SK-N-MC (cell line): ENCODE measurements at regions not wholly inside any gene's neighbourhood (a gene's known extent, or its start where the extent isn't known, plus 50 kb on each side); places are given as distances from the start of the nearest gene placed in this dataset.

Source experiments
- DNase-seq: peaks from one replicate; pipeline ENCODE4 v3.0.0-alpha.2; 2011; ENCODE audit warnings: low read depth, low spot score
- H3K27ac ChIP-seq: fragments of 200-600 bp; sonication (generic); 2 replicates; pipeline ENCODE4 v1.5.1; 2016; ENCODE audit warnings: mixed run types
- H3K36me3 ChIP-seq: fragments of 200-600 bp; sonication (generic); 2 replicates; pipeline ENCODE4 v1.6.1; 2017; ENCODE audit warnings: antibody characterized with exemption, low read length, mixed read lengths; ENCODE audit not compliant: insufficient read depth
- H3K4me3 ChIP-seq: fragments of 200-600 bp; sonication (generic); 2 replicates; pipeline ENCODE4 v1.5.1; 2016
- H3K9ac ChIP-seq: fragments of 200-600 bp; sonication (generic); 2 replicates; pipeline ENCODE4 v1.8.0; 2017; ENCODE audit warnings: mixed run types, mixed read lengths; ENCODE audit not compliant: insufficient read length
- H3K9me3 ChIP-seq: fragments of 200-600 bp; sonication (generic); 2 replicates; pipeline ENCODE4 v1.6.1; 2017; ENCODE audit warnings: low read depth, mild to moderate bottlenecking, antibody characterized with exemption, low read length, moderate library complexity, mixed read lengths
- EZH2 ChIP-seq: fragments of 200-600 bp; sonication (generic); IDR thresholded peaks from one replicate; pipeline ENCODE4 v1.6.1; 2017; ENCODE audit warnings: antibody characterized with exemption
- FOXP2 ChIP-seq: optimal IDR thresholded peaks from 2 replicates; pipeline ENCODE3; 2011; ENCODE audit warnings: mild to moderate bottlenecking, moderate library complexity; ENCODE audit not compliant: insufficient read depth; ENCODE audit errors: extremely low read length, control extremely low read depth
- POLR2AphosphoS5 ChIP-seq: IDR thresholded peaks from 2 replicates; pipeline ENCODE4 v1.6.1; 2012; ENCODE audit warnings: mild to moderate bottlenecking, low read depth, low read length, borderline replicate concordance

- TF ChIP-seq EZH2 (no peak), POLR2AphosphoS5 (no peak), FOXP2 (no peak)
- H3K9ac ChIP-seq = no peak overlapping the region
- no peak for DNase-seq
These were observed 486.4 kb upstream of the FAT1 start for GRCh38 chr4:187209921-187210613.

GRCh38 chr4:187212446-187213080 is 488.9 kb upstream of the FAT1 start:
- TF ChIP-seq FOXP2 = no peak
- no peak for TF ChIP-seq EZH2
- no peak for TF ChIP-seq POLR2AphosphoS5
- no peak overlapping the region for H3K27ac ChIP-seq
- no peak for DNase-seq
- H3K9ac ChIP-seq = no peak overlapping the region
- H3K36me3 ChIP-seq = no peaks in the 10 kb centered on the region
- H3K9me3 ChIP-seq = no peaks in the 10 kb centered on the region
- no peak overlapping the region for H3K4me3 ChIP-seq

More at GRCh38 chr4:187209921-187210613, 486.4 kb upstream of the FAT1 start:
- no peaks in the 10 kb centered on the region for H3K9me3 ChIP-seq
- H3K4me3 ChIP-seq = no peak overlapping the region
- no peaks in the 10 kb centered on the region for H3K36me3 ChIP-seq
- no peak overlapping the region for H3K27ac ChIP-seq

- no peak overlapping the region for H3K9ac ChIP-seq
- H3K36me3 ChIP-seq = no peaks in the 10 kb centered on the region
- no peak overlapping the region for H3K27ac ChIP-seq
- H3K9me3 ChIP-seq = no peaks in the 10 kb centered on the region
- TF ChIP-seq POLR2AphosphoS5 (no peak), EZH2 (no peak), FOXP2 (no peak)
- DNase-seq = no peak
- H3K4me3 ChIP-seq = no peak overlapping the region
These were observed 491.8 kb upstream of the FAT1 start for GRCh38 chr4:187215438-187215837.

- Histone ChIP-seq H3K9ac (no peak overlapping the region), H3K4me3 (no peak overlapping the region), H3K36me3 (no peaks in the 10 kb centered on the region), H3K9me3 (no peaks in the 10 kb centered on the region), H3K27ac (no peak overlapping the region)
- TF ChIP-seq EZH2 (no peak), POLR2AphosphoS5 (no peak), FOXP2 (no peak)
- no peak for DNase-seq
These were observed 495.1 kb upstream of the FAT1 start for GRCh38 chr4:187218705-187219245.

GRCh38 chr4:187224560-187224959 is 500.9 kb upstream of the FAT1 start:
- H3K36me3 ChIP-seq = no peaks in the 10 kb centered on the region
- no peaks in the 10 kb centered on the region for H3K9me3 ChIP-seq
- DNase-seq = no peak
- TF ChIP-seq POLR2AphosphoS5 (no peak), FOXP2 (no peak), EZH2 (no peak)
- H3K27ac ChIP-seq = no peak overlapping the region
- no peak overlapping the region for H3K9ac ChIP-seq
- H3K4me3 ChIP-seq = no peak overlapping the region

GRCh38 chr4:187227907-187228704 is 504.4 kb upstream of the FAT1 start:
- Histone ChIP-seq H3K36me3 (no peaks in the 10 kb centered on the region), H3K9me3 (no peaks in the 10 kb centered on the region), H3K4me3 (no peak overlapping the region), H3K9ac (no peak overlapping the region), H3K27ac (no peak overlapping the region)
- TF ChIP-seq EZH2 = no peak
- TF ChIP-seq POLR2AphosphoS5 = no peak
- no peak for TF ChIP-seq FOXP2
- DNase-seq = no peak

GRCh38 chr4:187232196-187232595 is 508.5 kb upstream of the FAT1 start:
- DNase-seq = no peak
- Histone ChIP-seq H3K9me3 (no peaks in the 10 kb centered on the region), H3K27ac (no peak overlapping the region), H3K4me3 (no peak overlapping the region), H3K36me3 (no peaks in the 10 kb centered on the region), H3K9ac (no peak overlapping the region)
- no peak for TF ChIP-seq FOXP2
- TF ChIP-seq EZH2 = no peak
- TF ChIP-seq POLR2AphosphoS5 = no peak

GRCh38 chr4:187232796-187233195 is 509.1 kb upstream of the FAT1 start:
- no peak for DNase-seq
- Histone ChIP-seq H3K9ac (no peak overlapping the region), H3K4me3 (no peak overlapping the region), H3K27ac (no peak overlapping the region), H3K36me3 (no peaks in the 10 kb centered on the region), H3K9me3 (no peaks in the 10 kb centered on the region)
- TF ChIP-seq EZH2 = no peak
- no peak for TF ChIP-seq POLR2AphosphoS5
- TF ChIP-seq FOXP2 = no peak
